Fibroblast of pulmonary artery (primary cell): ENCODE measurements at regions not wholly inside any gene's neighbourhood (a gene's known extent, or its start where the extent isn't known, plus 50 kb on each side); places are given as distances from the start of the nearest gene placed in this dataset.

ENCODE experiments used
- DNase-seq: peaks from one replicate; pipeline ENCODE4 v3.0.0-alpha.2; 2010; ENCODE audit warnings: low read depth
- H3K4me3 ChIP-seq: replicated peaks from 2 replicates; pipeline ENCODE4 v1.5.1; 2011; ENCODE audit warnings: low read depth, mild to moderate bottlenecking, control low read depth, low read length, moderate library complexity
- TF ChIP-seq, protein P1 (sequence below): IDR thresholded peaks from 2 replicates; pipeline ENCODE4 v1.5.1; 2011; ENCODE audit warnings: mild to moderate bottlenecking, control low read depth, low read length, inconsistent platforms; ENCODE audit errors: missing control alignments

DNA sequence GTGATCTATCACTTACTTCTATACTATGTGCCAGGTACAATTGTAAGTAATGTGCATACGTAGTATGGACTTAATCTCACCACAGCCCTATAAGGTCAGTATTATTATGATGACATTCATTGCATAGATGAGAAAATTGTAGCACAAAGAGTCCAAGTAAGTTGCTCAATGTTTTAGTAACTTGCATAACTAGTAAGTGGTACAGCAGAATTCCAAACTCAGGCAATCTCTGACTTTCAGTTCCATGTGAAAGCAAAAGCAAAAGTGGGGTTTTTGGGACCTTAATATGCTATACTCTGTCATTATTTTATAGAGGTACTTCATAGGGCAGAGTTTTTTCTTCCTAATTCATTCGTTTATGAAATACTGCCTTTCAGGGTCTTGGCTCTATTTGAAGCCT lies 188.8 kb upstream of the VEGFC start:
- TF ChIP-seq, protein P1, sequence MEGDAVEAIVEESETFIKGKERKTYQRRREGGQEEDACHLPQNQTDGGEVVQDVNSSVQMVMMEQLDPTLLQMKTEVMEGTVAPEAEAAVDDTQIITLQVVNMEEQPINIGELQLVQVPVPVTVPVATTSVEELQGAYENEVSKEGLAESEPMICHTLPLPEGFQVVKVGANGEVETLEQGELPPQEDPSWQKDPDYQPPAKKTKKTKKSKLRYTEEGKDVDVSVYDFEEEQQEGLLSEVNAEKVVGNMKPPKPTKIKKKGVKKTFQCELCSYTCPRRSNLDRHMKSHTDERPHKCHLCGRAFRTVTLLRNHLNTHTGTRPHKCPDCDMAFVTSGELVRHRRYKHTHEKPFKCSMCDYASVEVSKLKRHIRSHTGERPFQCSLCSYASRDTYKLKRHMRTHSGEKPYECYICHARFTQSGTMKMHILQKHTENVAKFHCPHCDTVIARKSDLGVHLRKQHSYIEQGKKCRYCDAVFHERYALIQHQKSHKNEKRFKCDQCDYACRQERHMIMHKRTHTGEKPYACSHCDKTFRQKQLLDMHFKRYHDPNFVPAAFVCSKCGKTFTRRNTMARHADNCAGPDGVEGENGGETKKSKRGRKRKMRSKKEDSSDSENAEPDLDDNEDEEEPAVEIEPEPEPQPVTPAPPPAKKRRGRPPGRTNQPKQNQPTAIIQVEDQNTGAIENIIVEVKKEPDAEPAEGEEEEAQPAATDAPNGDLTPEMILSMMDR: no peak
- peak; percentile 90 for DNase-seq
- no peak overlapping the region for H3K4me3 ChIP-seq

DNA sequence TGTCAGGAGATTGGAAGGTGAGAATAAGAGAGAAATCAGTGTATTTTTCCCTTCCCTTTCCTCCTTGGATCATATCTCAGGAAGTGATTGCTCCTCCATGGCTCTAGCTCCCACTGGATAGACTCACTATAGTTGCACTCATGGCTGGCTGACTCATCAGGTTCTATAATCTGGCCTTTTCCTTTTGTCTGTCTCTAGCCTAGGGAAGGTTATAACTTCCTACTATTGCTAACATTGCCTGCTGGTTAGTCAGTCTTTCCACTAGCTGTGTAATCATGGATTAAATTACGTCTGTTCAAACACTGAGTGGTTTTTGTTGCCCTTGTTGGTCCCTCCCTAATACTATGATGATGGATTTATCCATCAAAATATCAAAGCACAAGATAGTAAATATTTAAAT lies 195.5 kb upstream of the VEGFC start:
- TF ChIP-seq, protein P1: no peak
- DNase-seq: peak; percentile 93
- no peak overlapping the region for H3K4me3 ChIP-seq

DNA sequence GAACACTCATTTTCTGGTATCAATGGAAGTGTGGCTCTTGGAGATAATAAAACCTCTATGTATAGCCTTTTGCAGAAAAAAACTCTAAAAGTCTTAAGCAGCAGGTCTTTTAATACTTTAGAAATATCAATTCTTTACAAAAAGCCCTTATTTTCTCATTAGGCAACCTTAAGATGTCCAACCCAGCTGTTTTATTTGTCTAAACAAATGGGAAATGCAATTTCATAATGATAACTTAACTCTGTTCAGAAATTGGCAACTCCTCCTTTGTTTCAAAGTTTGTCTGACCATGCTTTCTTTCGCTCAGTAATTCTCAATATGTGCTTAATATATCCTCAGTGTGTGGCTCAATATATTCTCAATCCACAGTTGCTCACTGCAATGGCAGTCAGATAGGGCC lies 196.5 kb upstream of the VEGFC start:
- no peak overlapping the region for H3K4me3 ChIP-seq
- TF ChIP-seq, protein P1: no peak
- DNase-seq: no peak

DNA sequence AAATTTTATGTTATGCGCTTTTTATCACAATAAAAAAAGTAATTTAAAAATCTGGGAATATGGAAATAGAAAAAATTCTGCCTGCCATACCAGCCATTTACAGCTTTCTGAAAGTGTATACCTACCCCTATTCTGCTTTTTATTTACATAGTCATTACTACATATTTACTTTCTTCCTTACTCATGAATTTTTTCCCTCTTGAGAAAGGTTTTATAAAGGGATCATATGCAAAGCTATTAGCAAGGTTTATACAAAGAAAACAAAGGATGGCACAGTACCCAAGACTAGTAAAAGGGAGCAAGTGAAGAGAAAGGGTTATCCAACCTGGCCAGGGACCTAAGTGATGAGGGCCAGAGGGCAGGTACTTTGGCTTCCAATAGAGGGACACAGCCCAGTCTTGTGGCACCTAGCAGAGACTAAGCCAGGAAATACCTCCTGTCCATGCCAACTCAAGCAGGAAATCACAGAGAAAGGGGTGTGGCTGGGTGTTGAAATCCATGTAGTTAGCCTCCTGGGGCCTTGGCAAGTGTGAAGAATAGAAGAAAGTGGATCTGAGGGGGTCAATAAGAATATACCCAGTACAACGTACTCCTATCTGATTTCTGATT lies 207.3 kb upstream of the VEGFC start:
- DNase-seq: no peak
- TF ChIP-seq, protein P1: no peak
- H3K4me3 ChIP-seq: no peak overlapping the region

DNA sequence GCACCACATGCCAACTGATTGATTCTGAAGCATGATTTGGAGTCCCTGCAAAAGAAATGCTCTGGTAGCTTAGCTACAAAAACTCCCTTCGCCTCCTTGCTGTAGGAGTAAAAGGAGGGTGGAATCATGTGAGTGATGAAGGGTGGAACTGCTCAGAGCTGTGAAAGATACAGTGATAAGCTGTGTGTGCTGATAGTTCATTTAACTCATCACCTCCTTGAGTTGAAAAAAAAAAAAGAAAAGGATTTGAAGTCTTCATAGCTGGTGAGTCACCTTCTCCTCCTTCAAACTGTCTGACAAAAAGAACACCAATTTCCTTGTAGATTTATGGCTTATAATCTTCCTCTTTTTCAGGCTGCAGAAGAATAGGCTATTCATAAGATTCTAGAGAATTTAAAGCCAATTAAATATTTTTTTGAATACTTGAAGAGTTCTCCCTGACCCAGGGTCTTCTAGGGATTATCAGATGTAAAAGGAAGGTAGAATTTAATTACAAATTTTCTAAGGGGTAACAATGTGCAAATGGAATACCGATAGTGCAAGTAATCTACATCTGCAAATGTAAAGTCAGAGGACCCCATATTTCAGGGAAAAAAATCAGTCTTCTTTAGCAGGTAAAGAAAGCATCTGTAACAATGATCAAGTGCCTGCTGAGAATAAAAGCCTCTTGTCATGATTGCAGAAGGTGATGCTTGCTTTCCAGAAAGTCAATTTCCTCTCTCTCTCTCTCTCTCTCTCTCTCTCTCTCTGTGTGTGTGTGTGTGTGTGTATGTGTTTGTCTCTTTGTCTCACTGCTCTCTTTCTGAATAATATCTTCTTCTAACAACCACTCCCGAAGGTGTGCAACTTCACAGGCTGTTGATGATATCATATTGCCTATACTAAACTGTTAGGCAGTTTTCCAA lies 208.8 kb upstream of the VEGFC start:
- no peak overlapping the region for H3K4me3 ChIP-seq
- TF ChIP-seq, protein P1: no peak
- peak; percentile 45 for DNase-seq

DNA sequence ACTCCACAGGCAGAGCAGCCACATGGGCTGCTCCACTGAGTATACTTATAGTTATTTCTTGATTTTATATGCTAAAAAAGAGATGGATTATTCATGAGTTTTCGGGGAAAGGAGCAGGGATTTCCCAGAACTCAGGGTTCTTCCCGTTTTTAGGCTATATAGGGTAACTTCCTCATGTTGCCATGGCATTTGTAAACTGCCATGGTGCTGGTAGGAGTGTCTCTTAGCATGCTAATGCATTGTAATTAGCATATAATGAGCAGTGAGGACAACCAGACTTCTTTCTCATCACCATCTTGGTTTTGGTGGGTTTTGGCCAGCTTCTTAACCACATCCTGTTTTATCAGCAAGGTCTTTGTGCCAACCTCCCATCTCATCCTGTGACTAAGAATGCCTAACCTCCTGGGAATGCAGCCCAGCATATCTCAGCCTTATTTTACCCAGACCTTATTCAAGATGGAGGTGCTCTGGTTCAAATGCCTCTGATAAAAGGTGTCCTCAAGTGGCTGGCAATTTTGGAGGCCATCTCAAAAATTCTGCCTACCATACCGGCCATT lies 213.0 kb upstream of the VEGFC start:
- DNase-seq: peak; percentile 72
- TF ChIP-seq, protein P1: no peak

More for the DNA sequence above, 213.0 kb upstream of the VEGFC start:
- H3K4me3 ChIP-seq: no peak overlapping the region
